Frontal cortex (tissue), 4 donors: ENCODE measurements at regions not wholly inside any gene's neighbourhood (a gene's known extent, or its start where the extent isn't known, plus 50 kb on each side); places are given as distances from the start of the nearest gene placed in this dataset. TPM values are rescaled to one million over a fixed set of nuclear protein-coding genes. Genes with fewer than 3 reads are reported as not detected.

Source experiments
- DNase-seq, 2 donors: peaks; one replicate each; pipeline ENCODE4 v3.0.0; 2012; ENCODE audit warnings: low spot score in 2 of 2
- FAIRE-seq: peaks from 2 replicates; lab custom pipeline; 2012; peaks lifted over from hg19 to GRCh38; lab: Jason Lieb, UNC
- small RNA-seq: library from RNA; depleted of rRNA; stranded (forward); fragments of <200 nt; gene quantifications from one replicate; pipeline ENCODE3, GENCODE V24; 2014
- donor health status: control.
- donor health status: control.
- donor health status: control.

- DNase-seq (no peak), FAIRE-seq (no peak)
Measured at GRCh38 chr11:87401653-87402052, 363.9 kb downstream of the TMEM135 start.

- no peak for DNase-seq
- no peak for FAIRE-seq
Measured at GRCh38 chr11:87399341-87399740, 361.6 kb downstream of the TMEM135 start.

- DNase-seq (no peak), FAIRE-seq (no peak)
Measured at GRCh38 chr11:87398931-87399330, 361.2 kb downstream of the TMEM135 start.

DNA sequence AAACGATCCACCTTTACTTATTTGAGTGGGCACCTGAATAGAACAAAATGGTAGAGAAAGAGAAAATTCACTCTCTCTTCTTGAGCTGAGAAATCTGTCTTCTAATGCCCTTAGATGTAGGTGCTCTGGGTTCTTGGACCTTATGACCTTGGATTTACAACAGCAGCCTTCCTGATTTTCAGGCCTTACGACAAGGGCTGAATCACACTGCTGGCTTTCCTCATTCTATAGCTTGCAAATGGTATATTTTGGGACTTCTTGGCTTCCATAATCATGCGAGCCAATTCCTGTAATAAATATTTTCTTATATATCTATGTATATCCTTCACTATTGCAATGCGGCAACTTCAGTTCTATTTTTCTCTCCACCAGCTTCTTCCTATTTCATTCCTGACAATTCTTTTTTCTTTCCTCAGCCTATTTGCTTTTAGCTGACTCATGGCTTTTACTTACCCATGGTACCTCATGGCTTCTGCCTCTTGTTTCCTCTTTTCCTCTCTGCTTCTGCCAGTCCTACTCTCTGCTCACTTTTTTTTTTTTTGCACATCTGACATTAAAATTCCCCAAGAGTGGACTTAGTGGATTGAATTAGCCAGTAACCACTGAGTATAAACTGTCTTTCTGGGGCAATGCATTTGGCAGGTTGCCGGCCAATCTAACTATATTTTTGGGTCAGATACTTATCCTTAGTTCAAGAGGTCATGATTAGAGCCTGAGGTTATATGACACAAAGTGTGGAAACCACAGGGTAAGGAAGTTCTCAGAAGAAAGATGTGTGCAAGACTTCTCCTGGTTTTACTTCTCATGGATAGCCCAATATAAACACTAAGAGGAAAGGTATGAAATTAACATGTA lies 359.5 kb downstream of the TMEM135 start:
- FAIRE-seq (no peak), DNase-seq (no peak)

DNA sequence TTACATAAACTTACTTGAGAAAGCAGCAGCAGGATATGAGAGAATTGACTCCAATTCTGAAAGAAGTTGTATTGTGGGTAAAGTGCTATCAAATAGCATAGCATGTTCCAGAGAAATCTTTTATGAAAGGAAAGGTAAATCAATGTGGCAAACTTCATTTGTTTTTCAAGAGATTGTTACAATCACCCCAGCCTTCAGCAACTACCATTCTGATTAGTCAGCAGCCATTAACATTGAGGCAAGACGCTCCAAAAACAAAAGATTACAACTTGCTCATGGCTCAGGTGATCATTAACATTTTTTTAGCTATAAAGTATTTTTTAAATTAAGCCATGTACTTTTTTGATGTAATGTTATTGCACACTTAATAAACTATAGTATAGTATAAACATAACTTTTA lies 357.2 kb downstream of the TMEM135 start:
- DNase-seq: no peak
- FAIRE-seq: no peak

DNA sequence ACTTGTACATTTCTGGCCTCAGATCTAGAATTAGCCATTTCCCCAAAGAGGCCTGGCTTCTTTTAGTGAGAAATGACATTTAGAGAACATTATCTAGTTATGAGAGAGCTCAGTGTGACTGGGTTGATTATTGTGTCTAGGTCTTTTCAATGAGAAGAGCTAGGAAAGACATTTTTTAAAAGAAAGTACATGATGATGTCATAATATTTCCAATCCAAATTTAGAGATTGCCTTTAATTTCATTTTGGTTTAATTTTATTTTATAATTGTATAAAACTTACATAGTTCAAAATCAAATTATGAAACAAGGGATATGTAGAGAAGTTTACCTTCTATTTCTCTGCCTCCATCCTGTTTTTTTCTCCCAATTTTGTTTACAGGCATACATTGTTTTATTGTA lies 354.9 kb downstream of the TMEM135 start:
- no peak for FAIRE-seq

GRCh38 chr11:87391496-87391895 lies 353.8 kb downstream of the TMEM135 start:
- no peak for FAIRE-seq

More for the DNA sequence above, 354.9 kb downstream of the TMEM135 start:
- DNase-seq: no peak

DNA sequence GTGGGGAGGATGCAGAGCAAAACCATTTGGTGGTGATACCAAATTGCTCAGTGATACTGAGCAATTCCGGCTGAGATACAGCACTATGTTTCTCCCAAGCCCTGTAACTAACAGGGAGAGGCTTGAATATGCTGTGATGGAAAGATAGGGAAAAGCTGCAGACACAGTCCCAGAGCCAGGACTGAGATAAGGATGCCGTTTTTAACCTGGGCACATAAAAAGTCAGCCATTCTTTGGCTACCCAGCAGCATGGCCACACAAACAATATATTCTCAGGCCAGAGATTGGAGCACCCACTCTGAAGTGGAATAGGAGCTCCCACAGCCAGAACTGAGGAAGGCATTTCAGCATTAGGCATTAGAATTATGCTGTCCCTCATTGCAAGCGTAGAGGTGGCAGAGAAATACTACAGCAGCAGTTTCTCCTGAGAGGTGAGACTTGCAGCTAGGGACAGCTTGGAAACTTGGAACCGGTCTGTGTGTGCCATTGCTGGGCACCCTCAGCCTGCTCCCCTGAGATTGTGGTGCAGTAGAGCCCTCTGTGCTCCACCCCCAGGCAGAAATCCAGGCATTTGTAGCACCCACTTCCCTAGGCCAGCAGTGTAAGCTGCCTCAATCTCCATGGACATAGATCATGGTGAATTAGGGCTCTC lies 346.5 kb downstream of the TMEM135 start:
- FAIRE-seq: no peak
- no peak for DNase-seq

More at GRCh38 chr11:87391496-87391895, 353.8 kb downstream of the TMEM135 start:
- no peak for DNase-seq

DNA sequence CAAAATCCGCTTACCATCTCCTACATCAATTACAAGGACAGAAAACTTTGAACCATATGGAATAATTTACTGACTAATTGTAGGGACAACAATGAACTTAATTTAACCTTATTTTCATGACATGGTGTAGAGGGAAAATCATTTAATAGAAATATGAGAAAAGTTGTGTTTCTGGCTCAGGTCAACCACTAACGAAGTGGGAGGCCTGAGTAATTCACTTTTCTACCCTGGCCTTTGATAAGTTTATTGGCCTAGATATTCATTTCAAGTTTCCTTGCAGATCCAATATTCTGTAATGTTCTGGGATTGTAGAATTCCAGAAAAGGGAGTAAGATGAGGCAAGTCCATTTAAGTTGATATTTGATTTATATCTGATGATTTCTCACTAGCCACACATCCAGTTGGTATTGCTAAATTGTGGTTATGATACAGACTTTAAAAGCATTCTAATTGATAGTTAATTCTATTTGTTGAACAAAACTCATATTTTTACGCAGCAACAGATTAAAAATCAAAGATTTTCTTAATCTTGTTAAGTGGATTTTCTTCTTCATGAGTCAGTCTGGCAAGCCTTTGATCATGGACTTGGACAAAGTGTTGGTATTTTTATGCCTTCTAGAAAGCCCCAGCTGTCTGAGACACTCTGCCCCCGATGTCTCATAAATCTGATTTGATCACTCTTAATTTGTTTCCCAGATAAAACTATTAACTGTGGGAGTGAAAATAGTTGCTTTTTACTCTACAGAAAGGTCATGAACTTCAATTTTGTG lies 336.5 kb downstream of the TMEM135 start:
- DNase-seq (no peak), FAIRE-seq (no peak)

Small RNA genes in the stretch of these regions (small RNA-seq; reads per million reads assigned to genes)
- not detected for gene AP000676.1
- not detected for gene RF00026
- not detected for gene RNU6-1135P
